ENCODE measurements at regions not wholly inside any gene's neighbourhood (a gene's known extent, or its start where the extent isn't known, plus 50 kb on each side); places are given as distances from the start of the nearest gene placed in this dataset.
A peak's percentile ranks its signal among the peaks of the same experiment; 100 is the strongest.

DNA sequence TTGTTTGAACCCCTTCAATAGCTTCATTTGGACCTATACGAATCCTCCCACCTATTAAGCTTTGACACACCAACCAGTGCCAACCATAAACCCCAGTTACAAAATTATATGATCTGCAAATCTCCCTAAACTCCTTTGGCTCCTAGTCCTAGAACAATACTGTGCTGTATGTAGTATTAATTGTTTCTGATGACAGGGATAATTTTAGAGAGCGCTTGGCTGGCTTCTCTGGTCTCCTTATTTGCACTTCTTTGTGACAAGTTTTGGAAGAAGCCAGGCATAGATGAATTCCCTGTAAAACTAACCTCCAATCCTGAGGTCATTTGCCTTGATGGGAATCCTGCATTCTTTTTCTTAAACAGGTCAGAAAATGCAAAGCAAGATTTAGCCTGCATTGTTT, 433.0 kb downstream of the PPARGC1A start:
- Histone ChIP-seq H3K4me1 (peaks cover 13 to 40% (median 35%) of the 10 kb centered on the region in 4 donors), H3K4me3 (no peak overlapping the region), H3K36me3 (no peaks in the 10 kb centered on the region), H3K27me3 (no peaks in the 10 kb centered on the region), H3K9me3 (no peaks in the 10 kb centered on the region), H3K27ac (replicated peaks in 1 of 4) (peak overlapping the region in 3 of 4 donors; percentile 35 to 57 (median 52))
- DNase-seq (ENCODE audit: extremely low spot score) = no peak
- intact Hi-C loops (cut with DNase I) = no loop called here
- TF ChIP-seq POLR2A (IDR thresholded peaks at IDR 0.05; ENCODE audit: low read depth) = no peak
- 40% methylated on average over 2 of the region's 2 CpGs for WGBS

DNA sequence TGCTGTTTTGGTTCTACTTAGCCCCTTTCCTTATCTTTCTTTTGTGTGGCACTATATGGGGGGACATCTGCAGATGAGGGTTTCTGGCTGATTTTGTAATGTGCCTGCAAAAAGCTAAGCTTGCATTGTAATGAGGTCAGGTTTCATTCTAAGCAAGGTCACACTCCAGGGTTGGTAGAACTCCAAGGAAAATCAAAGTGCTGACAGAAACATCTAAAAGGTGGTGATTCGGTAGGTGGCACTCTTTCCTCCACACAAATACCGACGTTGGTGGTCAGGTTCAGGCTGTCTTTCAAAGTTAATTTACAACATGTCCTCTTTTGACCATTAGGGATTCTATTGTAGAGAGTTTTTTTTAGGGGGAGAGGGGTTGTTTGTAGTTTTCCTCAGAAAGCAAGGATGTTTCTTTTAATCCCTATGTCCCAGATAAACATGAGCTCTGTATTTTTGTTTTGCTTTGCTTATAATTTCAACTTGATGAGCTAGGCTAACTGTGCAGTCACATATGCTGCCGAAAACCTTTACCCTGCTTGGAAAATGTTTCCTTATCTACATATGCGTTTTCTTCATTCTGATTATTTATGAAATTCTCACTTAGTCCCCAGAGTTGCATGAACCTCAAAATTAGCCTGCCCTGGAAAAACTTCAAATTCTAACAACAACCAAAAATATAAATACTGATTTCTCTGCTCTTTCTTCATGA, 434.2 kb downstream of the PPARGC1A start:
- no peaks in the 10 kb centered on the region for H3K9me3 ChIP-seq
- intact Hi-C loops (cut with DNase I) = no loop called here
- 33% methylated on average over 5 of the region's 5 CpGs for WGBS
- TF ChIP-seq POLR2AphosphoS5 (IDR thresholded peaks at IDR 0.05) = no peak
- TF ChIP-seq, protein P1, sequence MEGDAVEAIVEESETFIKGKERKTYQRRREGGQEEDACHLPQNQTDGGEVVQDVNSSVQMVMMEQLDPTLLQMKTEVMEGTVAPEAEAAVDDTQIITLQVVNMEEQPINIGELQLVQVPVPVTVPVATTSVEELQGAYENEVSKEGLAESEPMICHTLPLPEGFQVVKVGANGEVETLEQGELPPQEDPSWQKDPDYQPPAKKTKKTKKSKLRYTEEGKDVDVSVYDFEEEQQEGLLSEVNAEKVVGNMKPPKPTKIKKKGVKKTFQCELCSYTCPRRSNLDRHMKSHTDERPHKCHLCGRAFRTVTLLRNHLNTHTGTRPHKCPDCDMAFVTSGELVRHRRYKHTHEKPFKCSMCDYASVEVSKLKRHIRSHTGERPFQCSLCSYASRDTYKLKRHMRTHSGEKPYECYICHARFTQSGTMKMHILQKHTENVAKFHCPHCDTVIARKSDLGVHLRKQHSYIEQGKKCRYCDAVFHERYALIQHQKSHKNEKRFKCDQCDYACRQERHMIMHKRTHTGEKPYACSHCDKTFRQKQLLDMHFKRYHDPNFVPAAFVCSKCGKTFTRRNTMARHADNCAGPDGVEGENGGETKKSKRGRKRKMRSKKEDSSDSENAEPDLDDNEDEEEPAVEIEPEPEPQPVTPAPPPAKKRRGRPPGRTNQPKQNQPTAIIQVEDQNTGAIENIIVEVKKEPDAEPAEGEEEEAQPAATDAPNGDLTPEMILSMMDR (IDR thresholded peaks at IDR 0.05) = peak in 2 of 3 experiments; percentile 21 to 31
- H3K27ac ChIP-seq (replicated peaks in 1 of 4) = peak overlapping the region in 1 of 4 donors; percentile 29
- H3K27me3 ChIP-seq = no peaks in the 10 kb centered on the region
- H3K36me3 ChIP-seq = no peaks in the 10 kb centered on the region
- H3K4me3 ChIP-seq = no peak overlapping the region
- peaks cover 13 to 42% (median 35%) of the 10 kb centered on the region in 4 donors for H3K4me1 ChIP-seq
- DNase-seq (ENCODE audit: extremely low spot score) = no peak

DNA sequence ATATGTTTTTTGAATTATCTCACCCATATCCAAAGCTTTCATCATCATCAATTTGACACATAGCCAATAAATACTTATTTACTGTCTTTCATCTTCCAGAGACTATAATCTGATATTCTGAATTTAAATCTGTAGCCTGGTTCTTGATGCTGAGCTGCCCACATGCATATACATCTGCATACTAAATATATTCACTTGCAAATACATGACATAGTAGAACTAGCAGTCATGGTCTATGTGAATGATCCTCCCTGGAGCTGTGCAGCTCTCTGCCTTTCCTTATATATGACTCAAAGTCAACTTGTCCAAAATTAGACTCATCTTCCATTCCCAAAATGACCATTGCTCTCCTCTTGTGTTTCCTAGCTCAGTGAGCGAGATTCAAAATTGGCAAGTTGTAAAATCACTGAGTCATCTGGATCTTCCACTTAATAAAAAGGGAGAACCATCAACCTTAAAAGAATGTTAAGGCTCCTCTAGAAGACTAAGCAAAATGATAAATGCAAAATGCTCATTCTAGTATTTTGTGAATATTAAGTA, 448.2 kb downstream of the PPARGC1A start:
- Histone ChIP-seq H3K4me1 (no peaks in the 10 kb centered on the region), H3K27me3 (no peaks in the 10 kb centered on the region), H3K9me3 (no peaks in the 10 kb centered on the region), H3K36me3 (no peaks in the 10 kb centered on the region), H3K4me3 (no peak overlapping the region), H3K27ac (replicated peaks in 1 of 4) (no peak overlapping the region)
- no peak for TF ChIP-seq EP300 (IDR thresholded peaks at IDR 0.05)
- TF ChIP-seq POLR2AphosphoS5 (IDR thresholded peaks at IDR 0.05) = no peak
- TF ChIP-seq, protein P1 (IDR thresholded peaks at IDR 0.05) = no peak
- TF ChIP-seq POLR2A (IDR thresholded peaks at IDR 0.05; ENCODE audit: low read depth) = no peak
- WGBS = 75% methylated on average over 1 of the region's 1 CpG
- DNase-seq (ENCODE audit: extremely low spot score) = no peak
- intact Hi-C loops (cut with DNase I) = no loop called here

DNA sequence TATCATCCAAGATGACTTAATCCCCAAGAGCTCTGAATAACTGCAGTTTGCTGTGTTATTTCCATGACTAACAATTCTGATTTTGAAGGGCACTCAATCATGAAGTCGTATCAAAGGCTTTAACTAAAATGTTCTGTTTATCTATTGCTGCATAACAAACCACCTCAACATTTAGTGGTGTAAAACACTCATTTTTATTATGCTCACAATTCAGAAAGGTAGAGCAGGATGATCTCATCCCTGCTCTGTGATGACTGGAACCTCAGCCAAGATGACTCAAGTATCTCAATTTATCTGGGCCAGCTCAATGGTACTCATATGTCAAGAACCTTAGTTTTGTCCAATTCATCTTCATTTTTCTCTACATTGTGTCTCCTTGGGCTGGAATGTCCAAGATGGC, 451.1 kb downstream of the PPARGC1A start:
- Histone ChIP-seq H3K4me1 (no peaks in the 10 kb centered on the region), H3K9me3 (no peaks in the 10 kb centered on the region), H3K4me3 (no peak overlapping the region), H3K36me3 (no peaks in the 10 kb centered on the region), H3K27me3 (no peaks in the 10 kb centered on the region), H3K27ac (replicated peaks in 1 of 4) (no peak overlapping the region)
- intact Hi-C loops (cut with DNase I) = no loop called here
- 41% methylated on average over 1 of the region's 1 CpG for WGBS
- DNase-seq (ENCODE audit: extremely low spot score) = no peak
- TF ChIP-seq POLR2AphosphoS5 (IDR thresholded peaks at IDR 0.05) (no peak), POLR2A (IDR thresholded peaks at IDR 0.05; ENCODE audit: low read depth) (no peak)

DNA sequence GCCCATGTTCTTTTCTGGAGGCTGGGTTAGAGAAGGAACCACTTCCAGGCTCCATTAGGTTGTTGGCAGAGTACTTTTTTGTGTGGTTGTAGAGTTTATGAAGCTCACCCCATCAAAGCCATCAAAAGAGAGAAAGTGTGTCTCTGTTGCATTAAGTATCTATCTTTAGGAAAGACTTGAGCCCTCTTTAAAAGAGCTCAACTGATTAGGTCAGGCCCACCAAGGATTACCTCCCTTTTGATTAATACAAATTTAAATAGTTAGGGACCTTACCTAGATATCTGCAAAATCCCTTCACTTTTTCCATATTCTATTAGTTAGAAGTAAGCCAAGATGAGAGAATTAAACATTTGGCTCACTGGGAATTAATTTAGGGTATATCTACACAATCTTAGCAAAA, 460.4 kb downstream of the PPARGC1A start:
- H3K36me3 ChIP-seq = no peaks in the 10 kb centered on the region
- intact Hi-C loops (cut with DNase I) = no loop called here
- H3K4me3 ChIP-seq = no peak overlapping the region
- no peaks in the 10 kb centered on the region for H3K27me3 ChIP-seq
- H3K9me3 ChIP-seq = no peaks in the 10 kb centered on the region
- no peak for DNase-seq (ENCODE audit: extremely low spot score)
- H3K4me1 ChIP-seq = no peaks in the 10 kb centered on the region
- no peak overlapping the region for H3K27ac ChIP-seq (replicated peaks in 1 of 4)
- no peak for TF ChIP-seq EP300 (IDR thresholded peaks at IDR 0.05)
- TF ChIP-seq, protein P1 (IDR thresholded peaks at IDR 0.05) = no peak
- no peak for TF ChIP-seq POLR2A (IDR thresholded peaks at IDR 0.05; ENCODE audit: low read depth)
- TF ChIP-seq POLR2AphosphoS5 (IDR thresholded peaks at IDR 0.05) = no peak

DNA sequence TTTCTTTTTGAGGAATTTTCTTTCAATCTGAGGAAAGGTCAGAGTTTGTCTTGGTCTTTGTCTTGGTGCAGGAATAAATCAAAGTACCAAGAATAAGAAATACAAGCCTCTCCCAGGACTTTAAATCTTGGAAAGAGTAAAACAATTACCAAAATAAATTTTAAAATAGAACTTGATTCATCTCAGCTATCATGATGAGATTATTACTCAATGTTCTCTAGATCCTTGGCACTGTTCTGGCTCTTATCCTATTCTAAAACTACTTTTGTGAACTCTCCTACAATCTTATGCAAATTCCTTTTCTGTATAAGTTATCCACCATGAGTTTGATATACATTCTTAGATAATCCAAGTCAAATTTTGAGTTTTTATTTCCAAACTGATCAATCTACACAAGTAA, 464.3 kb downstream of the PPARGC1A start:
- Histone ChIP-seq H3K9me3 (no peaks in the 10 kb centered on the region), H3K4me3 (no peak overlapping the region), H3K27ac (replicated peaks in 1 of 4) (no peak overlapping the region), H3K4me1 (no peaks in the 10 kb centered on the region), H3K27me3 (no peaks in the 10 kb centered on the region), H3K36me3 (no peaks in the 10 kb centered on the region)
- no peak for TF ChIP-seq POLR2A (IDR thresholded peaks at IDR 0.05; ENCODE audit: low read depth)
- no peak for TF ChIP-seq EP300 (IDR thresholded peaks at IDR 0.05)
- TF ChIP-seq, protein P1 (IDR thresholded peaks at IDR 0.05) = no peak
- no peak for TF ChIP-seq POLR2AphosphoS5 (IDR thresholded peaks at IDR 0.05)
- intact Hi-C loops (cut with DNase I) = no loop called here
- no peak for DNase-seq (ENCODE audit: extremely low spot score)

All from esophagus muscularis mucosa (tissue), 4 donors.